ENCODE measurements at regions not wholly inside any gene's neighbourhood (a gene's known extent, or its start where the extent isn't known, plus 50 kb on each side); places are given as distances from the start of the nearest gene placed in this dataset.

DNA sequence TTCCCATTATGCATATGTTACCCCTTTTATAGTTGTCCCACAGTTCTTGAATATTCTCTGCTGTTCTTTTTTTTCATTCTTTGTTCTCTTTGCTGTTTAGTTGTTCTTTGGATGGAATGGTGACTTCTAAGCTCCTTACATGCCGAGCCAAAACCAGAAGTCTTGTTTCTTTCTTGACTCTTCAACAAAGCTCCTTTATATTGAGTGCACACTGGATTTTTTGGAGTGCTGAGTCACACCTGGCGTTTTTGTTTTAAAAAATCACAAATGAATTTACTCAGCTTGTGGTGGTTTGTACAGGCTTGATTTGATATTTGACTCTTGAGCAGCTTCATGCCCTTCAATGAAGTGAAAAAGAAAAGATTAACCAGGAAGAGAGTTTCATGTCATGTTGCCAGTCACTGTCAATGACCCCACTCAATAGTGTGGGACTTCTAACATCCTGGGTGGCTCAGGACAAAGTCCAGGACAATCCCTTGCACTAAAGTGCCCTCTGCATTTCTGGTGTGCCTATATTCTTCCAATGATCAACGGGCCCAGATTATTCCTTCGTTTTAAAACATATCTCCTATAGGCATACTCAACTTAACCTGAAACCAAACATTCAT, 112.4 kb upstream of the SLC38A4 start:
- ATAC-seq, result no peak
- DNase-seq, result no peak
- intact Hi-C loops (cut with DNase I, micrococcal nuclease), result no loop called here
- Histone ChIP-seq H3K4me1 (ENCODE audit: low read depth) (no peaks in the 10 kb centered on the region), H3K36me3 (ENCODE audit: low read depth) (no peaks in the 10 kb centered on the region), H3K9me3 (no peaks in the 10 kb centered on the region), H3K4me3 (no peak overlapping the region)
- TF ChIP-seq, protein P1, sequence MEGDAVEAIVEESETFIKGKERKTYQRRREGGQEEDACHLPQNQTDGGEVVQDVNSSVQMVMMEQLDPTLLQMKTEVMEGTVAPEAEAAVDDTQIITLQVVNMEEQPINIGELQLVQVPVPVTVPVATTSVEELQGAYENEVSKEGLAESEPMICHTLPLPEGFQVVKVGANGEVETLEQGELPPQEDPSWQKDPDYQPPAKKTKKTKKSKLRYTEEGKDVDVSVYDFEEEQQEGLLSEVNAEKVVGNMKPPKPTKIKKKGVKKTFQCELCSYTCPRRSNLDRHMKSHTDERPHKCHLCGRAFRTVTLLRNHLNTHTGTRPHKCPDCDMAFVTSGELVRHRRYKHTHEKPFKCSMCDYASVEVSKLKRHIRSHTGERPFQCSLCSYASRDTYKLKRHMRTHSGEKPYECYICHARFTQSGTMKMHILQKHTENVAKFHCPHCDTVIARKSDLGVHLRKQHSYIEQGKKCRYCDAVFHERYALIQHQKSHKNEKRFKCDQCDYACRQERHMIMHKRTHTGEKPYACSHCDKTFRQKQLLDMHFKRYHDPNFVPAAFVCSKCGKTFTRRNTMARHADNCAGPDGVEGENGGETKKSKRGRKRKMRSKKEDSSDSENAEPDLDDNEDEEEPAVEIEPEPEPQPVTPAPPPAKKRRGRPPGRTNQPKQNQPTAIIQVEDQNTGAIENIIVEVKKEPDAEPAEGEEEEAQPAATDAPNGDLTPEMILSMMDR (IDR thresholded peaks at IDR 0.05), result no peak

DNA sequence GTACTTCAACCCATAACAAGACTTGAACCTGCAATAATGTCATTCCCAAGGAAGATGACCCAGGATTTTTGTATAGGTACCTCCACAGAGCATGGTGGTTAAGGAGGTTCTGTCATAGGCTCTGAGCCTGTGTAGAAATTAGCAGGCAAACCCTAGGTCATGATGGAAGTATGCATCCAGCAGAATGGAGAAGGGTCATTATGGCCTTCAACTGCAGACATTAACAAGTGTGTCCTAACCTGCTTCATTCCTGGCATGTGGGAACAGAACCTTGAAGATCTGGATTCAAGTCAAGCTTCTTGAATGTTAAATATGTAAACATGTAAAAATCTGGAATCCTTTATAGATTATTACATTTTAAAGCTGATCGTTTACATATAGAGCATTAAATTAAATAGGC, 116.2 kb upstream of the SLC38A4 start:
- ATAC-seq, result no peak
- TF ChIP-seq, protein P1 (IDR thresholded peaks at IDR 0.05), result no peak
- Histone ChIP-seq H3K9me3 (no peaks in the 10 kb centered on the region), H3K4me1 (ENCODE audit: low read depth) (no peaks in the 10 kb centered on the region), H3K36me3 (ENCODE audit: low read depth) (no peaks in the 10 kb centered on the region), H3K4me3 (no peak overlapping the region)
- no peak for DNase-seq
- intact Hi-C loops (cut with DNase I, micrococcal nuclease), result no loop called here

DNA sequence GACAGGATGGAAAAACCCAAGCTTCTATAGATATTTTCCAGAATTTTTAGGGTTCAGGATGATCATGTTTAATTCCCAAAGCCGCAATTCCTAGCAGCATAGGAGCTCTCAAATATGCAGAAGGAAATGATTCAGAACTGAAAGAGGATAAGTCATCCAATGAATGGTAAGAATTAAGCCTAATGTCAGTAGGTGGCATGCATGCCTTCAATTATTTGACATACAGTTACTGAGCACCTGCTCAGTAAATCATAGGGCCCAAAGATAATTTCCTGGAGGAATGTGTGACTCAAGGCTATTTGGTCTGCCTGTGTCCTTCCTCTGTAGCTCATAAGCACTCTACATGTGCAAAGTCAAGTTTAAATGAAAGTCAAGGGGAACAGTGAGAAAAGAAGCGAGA, 116.8 kb upstream of the SLC38A4 start:
- no peaks in the 10 kb centered on the region for H3K4me1 ChIP-seq (ENCODE audit: low read depth)
- ATAC-seq (no peak), DNase-seq (no peak)
- no peaks in the 10 kb centered on the region for H3K9me3 ChIP-seq
- H3K4me3 ChIP-seq, result no peak overlapping the region
- no peaks in the 10 kb centered on the region for H3K36me3 ChIP-seq (ENCODE audit: low read depth)
- TF ChIP-seq, protein P1 (IDR thresholded peaks at IDR 0.05), result no peak
- intact Hi-C loops (cut with DNase I, micrococcal nuclease), result no loop called here

DNA sequence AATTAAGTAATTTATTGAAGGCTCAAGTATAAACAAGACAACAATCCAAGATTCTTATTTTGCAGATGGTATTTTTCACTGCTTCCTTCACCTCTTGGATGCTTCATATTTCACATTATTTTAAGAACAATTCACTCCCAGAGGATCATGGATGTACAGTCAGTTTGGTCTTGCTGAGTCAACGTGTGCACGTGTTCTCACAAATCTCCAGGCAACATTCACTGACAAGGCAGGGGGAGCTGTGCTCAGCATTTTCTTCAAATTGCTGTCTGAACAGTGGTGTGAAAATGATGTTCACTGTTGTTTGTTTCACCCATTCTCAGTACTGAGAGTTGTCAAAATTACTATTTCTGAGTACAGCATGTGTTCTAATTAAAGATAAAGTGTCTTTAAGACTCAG, 118.3 kb upstream of the SLC38A4 start:
- Histone ChIP-seq H3K9me3 (no peaks in the 10 kb centered on the region), H3K36me3 (ENCODE audit: low read depth) (no peaks in the 10 kb centered on the region), H3K4me3 (no peak overlapping the region), H3K4me1 (ENCODE audit: low read depth) (no peaks in the 10 kb centered on the region)
- intact Hi-C loops (cut with DNase I, micrococcal nuclease), result no loop called here
- TF ChIP-seq, protein P1 (IDR thresholded peaks at IDR 0.05), result no peak
- ATAC-seq (no peak), DNase-seq (no peak)

DNA sequence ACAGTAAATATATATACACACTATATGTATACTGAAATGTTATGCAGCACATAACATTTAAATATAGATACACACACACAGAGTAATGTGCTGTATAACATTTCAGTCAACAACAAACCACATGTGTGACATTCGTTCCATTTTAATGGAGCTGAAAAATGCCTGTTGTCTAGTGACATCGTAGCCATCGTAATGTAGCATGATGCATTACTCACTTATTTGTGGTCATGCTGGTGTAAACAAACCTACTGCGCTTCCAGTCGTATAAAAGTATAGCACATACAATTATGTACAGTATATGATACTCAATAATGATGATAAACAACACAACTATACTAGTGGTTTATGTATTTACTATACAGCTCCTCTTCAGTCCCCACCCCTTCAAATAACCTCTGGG, 119.0 kb upstream of the SLC38A4 start:
- no peaks in the 10 kb centered on the region for H3K36me3 ChIP-seq (ENCODE audit: low read depth)
- ATAC-seq (no peak), DNase-seq (no peak)
- no peak overlapping the region for H3K4me3 ChIP-seq
- TF ChIP-seq, protein P1 (IDR thresholded peaks at IDR 0.05), result no peak
- no peaks in the 10 kb centered on the region for H3K9me3 ChIP-seq
- intact Hi-C loops (cut with DNase I, micrococcal nuclease), result no loop called here
- no peaks in the 10 kb centered on the region for H3K4me1 ChIP-seq (ENCODE audit: low read depth)

DNA sequence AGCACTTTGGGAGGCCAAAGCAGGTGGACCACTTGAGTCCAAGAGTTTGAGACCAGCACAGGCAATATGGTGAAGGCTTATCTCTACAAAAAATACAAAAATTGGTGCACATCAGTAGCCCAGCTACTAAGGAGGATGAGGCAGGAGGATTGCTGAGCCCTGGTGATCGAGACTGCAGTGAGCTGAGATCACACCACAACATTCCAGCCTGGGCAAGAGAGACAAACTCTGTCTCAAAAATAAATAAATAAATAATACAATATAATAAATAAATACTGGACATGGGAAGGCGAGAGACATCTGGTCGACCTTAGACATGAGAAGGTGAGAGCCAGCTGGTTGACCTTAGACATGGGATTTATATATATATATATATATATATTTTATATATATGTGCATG, 119.8 kb upstream of the SLC38A4 start:
- no peak for DNase-seq
- Histone ChIP-seq H3K36me3 (ENCODE audit: low read depth) (no peaks in the 10 kb centered on the region), H3K4me3 (no peak overlapping the region), H3K4me1 (ENCODE audit: low read depth) (no peaks in the 10 kb centered on the region), H3K9me3 (no peaks in the 10 kb centered on the region)
- ATAC-seq, result no peak
- intact Hi-C loops (cut with DNase I, micrococcal nuclease), result no loop called here
- TF ChIP-seq, protein P1 (IDR thresholded peaks at IDR 0.05), result no peak

All from mucosa of descending colon (tissue), 3 donors.